Right lobe of liver (tissue), 4 donors: ENCODE measurements at regions not wholly inside any gene's neighbourhood (a gene's known extent, or its start where the extent isn't known, plus 50 kb on each side); places are given as distances from the start of the nearest gene placed in this dataset.

ENCODE experiments used
- POLR2A ChIP-seq: fragments of 450-650 bp; IDR thresholded peaks from one replicate; pipeline ENCODE4 v1.6.1; 2017; ENCODE audit warnings: antibody characterized with exemption, mild to moderate bottlenecking
- TF ChIP-seq, protein P1 (sequence below), 4 donors: fragments of 200-600 bp in 3 of 4; fragments of 450-650 bp in 1 of 4; IDR thresholded peaks; one replicate each; pipeline versions ENCODE4 v1.5.1 to v1.8.0; 2016 to 2022; ENCODE audit warnings: antibody characterized with exemption in 4 of 4, mild to moderate bottlenecking in 2 of 4
- donor health status: DM: no; HTN: no; CAD: no.
- donor health status: DM: no; HTN: no; CAD: no.
- donor health status: DM: no; HTN: yes; CAD: no.

DNA sequence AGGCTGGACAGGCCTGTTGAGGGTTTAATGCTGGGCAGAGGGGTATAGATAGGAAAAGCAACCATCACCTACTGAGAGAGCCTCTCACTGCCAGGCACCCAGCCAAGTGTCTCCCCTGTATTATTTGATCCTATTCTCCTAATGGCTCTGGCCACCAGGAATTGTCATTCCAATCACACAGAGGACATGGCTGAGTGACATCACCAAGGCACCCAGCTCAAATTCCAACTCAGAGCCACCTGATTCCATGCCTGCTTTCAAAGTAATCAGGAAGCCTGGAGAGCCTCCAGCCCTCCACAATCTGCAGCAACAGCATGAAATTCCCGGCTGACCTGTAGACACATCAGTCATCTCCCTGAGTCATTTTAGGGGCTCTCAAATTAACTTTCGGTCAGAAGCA, 368.9 kb upstream of the C16orf82 start:
- TF ChIP-seq, protein P1, sequence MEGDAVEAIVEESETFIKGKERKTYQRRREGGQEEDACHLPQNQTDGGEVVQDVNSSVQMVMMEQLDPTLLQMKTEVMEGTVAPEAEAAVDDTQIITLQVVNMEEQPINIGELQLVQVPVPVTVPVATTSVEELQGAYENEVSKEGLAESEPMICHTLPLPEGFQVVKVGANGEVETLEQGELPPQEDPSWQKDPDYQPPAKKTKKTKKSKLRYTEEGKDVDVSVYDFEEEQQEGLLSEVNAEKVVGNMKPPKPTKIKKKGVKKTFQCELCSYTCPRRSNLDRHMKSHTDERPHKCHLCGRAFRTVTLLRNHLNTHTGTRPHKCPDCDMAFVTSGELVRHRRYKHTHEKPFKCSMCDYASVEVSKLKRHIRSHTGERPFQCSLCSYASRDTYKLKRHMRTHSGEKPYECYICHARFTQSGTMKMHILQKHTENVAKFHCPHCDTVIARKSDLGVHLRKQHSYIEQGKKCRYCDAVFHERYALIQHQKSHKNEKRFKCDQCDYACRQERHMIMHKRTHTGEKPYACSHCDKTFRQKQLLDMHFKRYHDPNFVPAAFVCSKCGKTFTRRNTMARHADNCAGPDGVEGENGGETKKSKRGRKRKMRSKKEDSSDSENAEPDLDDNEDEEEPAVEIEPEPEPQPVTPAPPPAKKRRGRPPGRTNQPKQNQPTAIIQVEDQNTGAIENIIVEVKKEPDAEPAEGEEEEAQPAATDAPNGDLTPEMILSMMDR (IDR thresholded peaks at IDR 0.05): no peak
- no peak for TF ChIP-seq POLR2A
